ENCODE measurements at regions not wholly inside any gene's neighbourhood (a gene's known extent, or its start where the extent isn't known, plus 50 kb on each side); places are given as distances from the start of the nearest gene placed in this dataset.

- no peak overlapping the region for H3K4me3 ChIP-seq
- H3K27me3 ChIP-seq: peaks cover 0 to 14% (median 0%) of the 10 kb centered on the region in 7 donors
- DNase-seq (no peak), ATAC-seq (peak in 1 of 8 donors; percentile 38)
- TF ChIP-seq CTCF (IDR thresholded peaks at IDR 0.05): no peak
- no peaks in the 10 kb centered on the region for H3K9me3 ChIP-seq
- H3K36me3 ChIP-seq: no peaks in the 10 kb centered on the region
- H3K4me1 ChIP-seq: peaks cover 0 to 15% (median 7%) of the 10 kb centered on the region in 9 donors
- H3K27ac ChIP-seq: no peak overlapping the region
- intact Hi-C loops (cut with DNase I): no loop called here
Measured at GRCh38 chr9:87256973-87257372, 240.7 kb upstream of the DAPK1 start.

GRCh38 chr9:87259543-87260518, 237.8 kb upstream of the DAPK1 start:
- Histone ChIP-seq H3K27ac (peak overlapping the region in 1 of 10 donors; percentile 18), H3K36me3 (no peaks in the 10 kb centered on the region), H3K27me3 (peaks cover 0 to 3% (median 0%) of the 10 kb centered on the region in 7 donors), H3K9me3 (no peaks in the 10 kb centered on the region), H3K4me1 (peaks cover 0 to 15% (median 7%) of the 10 kb centered on the region in 9 donors), H3K4me3 (no peak overlapping the region)
- intact Hi-C loops (cut with DNase I): no loop called here
- DNase-seq (no peak), ATAC-seq (peak in 7 of 8 donors; percentile 35 to 60 (median 47))
- TF ChIP-seq CTCF (IDR thresholded peaks at IDR 0.05): no peak
- WGBS, 2 donors: 72 to 78% methylated on average over 20 of the region's 20 CpGs

GRCh38 chr9:87263291-87263690, 234.4 kb upstream of the DAPK1 start:
- ATAC-seq (no peak), DNase-seq (no peak)
- Histone ChIP-seq H3K4me1 (peaks cover 0 to 12% (median 0%) of the 10 kb centered on the region in 9 donors), H3K27me3 (peaks cover 0 to 3% (median 0%) of the 10 kb centered on the region in 7 donors), H3K27ac (no peak overlapping the region), H3K4me3 (no peak overlapping the region), H3K9me3 (no peaks in the 10 kb centered on the region), H3K36me3 (no peaks in the 10 kb centered on the region)
- WGBS, 2 donors: 77 to 78% methylated on average over 9 of the region's 9 CpGs
- TF ChIP-seq CTCF (IDR thresholded peaks at IDR 0.05): peak in 2 of 9 donors; percentile 15 to 22
- intact Hi-C loops (cut with DNase I): no loop called here

- ATAC-seq (no peak), DNase-seq (no peak)
- Histone ChIP-seq H3K4me3 (no peak overlapping the region), H3K4me1 (peaks cover 0 to 38% (median 22%) of the 10 kb centered on the region in 9 donors), H3K27me3 (peaks cover 0 to 3% (median 0%) of the 10 kb centered on the region in 7 donors), H3K27ac (peak overlapping the region in 6 of 10 donors; percentile 42 to 68 (median 58)), H3K36me3 (no peaks in the 10 kb centered on the region), H3K9me3 (no peaks in the 10 kb centered on the region)
- 99 to 100% methylated on average over 1 of the region's 1 CpG for WGBS, 2 donors
- intact Hi-C loops (cut with DNase I): loop anchor here in 1 of 10 donors (5.0 kb wide), 1 partner anchor 319 kb away; the partner anchor contains the start of gene GAS1
- TF ChIP-seq CTCF (IDR thresholded peaks at IDR 0.05): no peak
Measured at GRCh38 chr9:87266697-87267096, 231.0 kb upstream of the DAPK1 start.
